Glutamatergic neuron (in vitro differentiated cells): ENCODE measurements at regions not wholly inside any gene's neighbourhood (a gene's known extent, or its start where the extent isn't known, plus 50 kb on each side); places are given as distances from the start of the nearest gene placed in this dataset.

Source experiments
- DNase-seq: peaks from one replicate; pipeline ENCODE4 v3.0.0; 2022
- H3K27ac Mint-ChIP-seq: one replicate; pipeline ENCODE4 v1.8.0; 2020; ENCODE audit warnings: mild to moderate bottlenecking, mixed read lengths, inconsistent platforms; ENCODE audit not compliant: unreplicated experiment
- H3K27me3 Mint-ChIP-seq: one replicate; pipeline ENCODE4 v1.8.0; 2020; ENCODE audit warnings: mild to moderate bottlenecking, moderate library complexity, mixed read lengths, inconsistent platforms; ENCODE audit not compliant: unreplicated experiment
- H3K36me3 Mint-ChIP-seq: one replicate; pipeline ENCODE4 v1.8.0; 2020; ENCODE audit warnings: mild to moderate bottlenecking, mixed read lengths, inconsistent platforms; ENCODE audit not compliant: unreplicated experiment
- H3K4me1 Mint-ChIP-seq: one replicate; pipeline ENCODE4 v1.8.0; 2020; ENCODE audit warnings: mild to moderate bottlenecking, low read depth, mixed read lengths, inconsistent platforms; ENCODE audit not compliant: unreplicated experiment
- H3K4me3 Mint-ChIP-seq: one replicate; pipeline ENCODE4 v1.8.0; 2020; ENCODE audit warnings: mild to moderate bottlenecking, mixed read lengths, inconsistent platforms; ENCODE audit not compliant: unreplicated experiment
- H3K9me3 Mint-ChIP-seq: one replicate; pipeline ENCODE4 v1.8.0; 2020; ENCODE audit warnings: mild to moderate bottlenecking, moderate library complexity, mixed read lengths, inconsistent platforms; ENCODE audit not compliant: unreplicated experiment
- TF ChIP-seq, protein P1 (sequence below): fragments of 200-600 bp; sonication (generic); IDR thresholded peaks from one replicate; pipeline ENCODE4 v1.5.0; 2021; ENCODE audit not compliant: partially characterized antibody, unreplicated experiment

DNA sequence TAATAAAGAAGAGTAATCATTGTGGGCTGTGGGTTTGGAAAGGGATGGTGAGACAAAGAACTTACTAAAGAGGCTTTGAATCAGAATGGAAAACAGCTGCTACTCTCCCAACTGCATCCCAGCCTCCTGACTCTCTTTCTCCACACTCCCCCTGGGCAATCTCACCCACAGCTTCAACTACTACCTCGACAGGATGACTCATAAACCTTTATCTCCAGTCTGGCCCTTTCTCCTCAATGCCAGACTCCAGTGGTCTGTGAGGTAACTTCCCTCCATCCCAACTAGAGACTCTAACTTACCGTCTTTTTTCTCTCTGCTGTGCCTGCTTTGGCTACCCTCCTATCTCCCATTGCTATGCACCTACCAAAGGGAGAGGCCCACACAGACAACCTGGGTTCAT is 135.3 kb upstream of the RREB1 start:
- Mint-ChIP-seq H3K27ac (no peak overlapping the region), H3K9me3 (peaks cover 1% of the 10 kb centered on the region), H3K36me3 (no peaks in the 10 kb centered on the region), H3K4me1 (no peaks in the 10 kb centered on the region), H3K27me3 (peaks cover 4% of the 10 kb centered on the region), H3K4me3 (no peak overlapping the region)
- no peak for DNase-seq
- TF ChIP-seq, protein P1, sequence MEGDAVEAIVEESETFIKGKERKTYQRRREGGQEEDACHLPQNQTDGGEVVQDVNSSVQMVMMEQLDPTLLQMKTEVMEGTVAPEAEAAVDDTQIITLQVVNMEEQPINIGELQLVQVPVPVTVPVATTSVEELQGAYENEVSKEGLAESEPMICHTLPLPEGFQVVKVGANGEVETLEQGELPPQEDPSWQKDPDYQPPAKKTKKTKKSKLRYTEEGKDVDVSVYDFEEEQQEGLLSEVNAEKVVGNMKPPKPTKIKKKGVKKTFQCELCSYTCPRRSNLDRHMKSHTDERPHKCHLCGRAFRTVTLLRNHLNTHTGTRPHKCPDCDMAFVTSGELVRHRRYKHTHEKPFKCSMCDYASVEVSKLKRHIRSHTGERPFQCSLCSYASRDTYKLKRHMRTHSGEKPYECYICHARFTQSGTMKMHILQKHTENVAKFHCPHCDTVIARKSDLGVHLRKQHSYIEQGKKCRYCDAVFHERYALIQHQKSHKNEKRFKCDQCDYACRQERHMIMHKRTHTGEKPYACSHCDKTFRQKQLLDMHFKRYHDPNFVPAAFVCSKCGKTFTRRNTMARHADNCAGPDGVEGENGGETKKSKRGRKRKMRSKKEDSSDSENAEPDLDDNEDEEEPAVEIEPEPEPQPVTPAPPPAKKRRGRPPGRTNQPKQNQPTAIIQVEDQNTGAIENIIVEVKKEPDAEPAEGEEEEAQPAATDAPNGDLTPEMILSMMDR, result no peak

DNA sequence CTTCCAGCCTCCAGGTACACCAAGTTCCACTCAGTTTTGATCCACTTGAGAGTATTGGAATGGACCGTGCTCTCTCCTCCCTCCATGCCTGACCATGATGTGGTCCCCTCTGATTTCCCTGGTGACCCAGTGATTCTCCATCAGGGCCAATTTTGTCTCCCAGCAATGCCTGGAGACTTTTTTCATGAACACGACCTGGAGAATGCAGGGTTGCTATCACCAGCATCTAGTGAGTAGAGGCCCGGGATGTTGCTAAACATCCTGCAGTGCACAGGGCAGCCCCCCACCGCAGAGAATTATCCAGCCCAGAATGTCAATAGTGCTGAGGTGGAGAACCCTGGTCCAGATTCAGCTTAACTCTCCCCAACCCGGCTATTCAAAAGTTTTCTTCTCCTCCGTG is 134.0 kb upstream of the RREB1 start:
- H3K27me3 Mint-ChIP-seq, result peaks cover 4% of the 10 kb centered on the region
- H3K4me1 Mint-ChIP-seq, result no peaks in the 10 kb centered on the region
- no peak for DNase-seq
- H3K4me3 Mint-ChIP-seq, result no peak overlapping the region
- TF ChIP-seq, protein P1, result no peak
- H3K36me3 Mint-ChIP-seq, result no peaks in the 10 kb centered on the region
- peaks cover 1% of the 10 kb centered on the region for H3K9me3 Mint-ChIP-seq
- H3K27ac Mint-ChIP-seq, result no peak overlapping the region

DNA sequence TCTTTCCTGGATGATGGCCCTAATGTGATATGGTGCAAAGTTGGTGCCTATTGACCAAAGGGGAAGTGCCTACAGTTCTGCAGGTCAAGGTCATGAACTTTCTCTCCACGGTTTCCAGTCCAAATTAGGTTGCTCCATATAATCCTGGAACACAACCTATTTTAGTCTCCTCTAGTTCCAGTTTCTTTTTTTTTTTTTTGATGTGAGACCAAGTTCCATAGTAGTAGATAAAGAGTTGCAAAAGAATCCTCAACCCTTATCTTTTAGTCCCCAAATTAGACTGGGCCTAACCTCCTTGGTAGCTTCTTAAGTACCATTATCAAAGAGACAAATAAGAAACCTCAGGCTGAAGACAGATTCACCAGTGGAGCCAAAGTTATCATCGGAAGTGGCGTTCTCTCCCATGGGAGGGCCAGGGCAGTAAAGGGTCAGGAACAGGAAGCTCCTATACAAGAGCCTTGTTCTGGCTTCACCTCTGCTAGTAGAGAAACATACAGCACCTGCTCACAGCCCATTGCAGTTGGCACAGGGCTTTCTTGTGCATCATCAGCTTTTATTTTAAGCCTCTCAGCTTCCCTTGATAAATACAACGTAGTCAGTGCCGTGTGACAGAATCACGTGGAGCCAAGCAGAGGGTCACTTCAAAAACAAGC is 132.2 kb upstream of the RREB1 start:
- H3K9me3 Mint-ChIP-seq, result peaks cover 4% of the 10 kb centered on the region
- H3K4me1 Mint-ChIP-seq, result no peaks in the 10 kb centered on the region
- DNase-seq, result no peak
- H3K4me3 Mint-ChIP-seq, result no peak overlapping the region
- no peaks in the 10 kb centered on the region for H3K36me3 Mint-ChIP-seq
- no peak overlapping the region for H3K27ac Mint-ChIP-seq
- peaks cover 6% of the 10 kb centered on the region for H3K27me3 Mint-ChIP-seq
- TF ChIP-seq, protein P1, result no peak

DNA sequence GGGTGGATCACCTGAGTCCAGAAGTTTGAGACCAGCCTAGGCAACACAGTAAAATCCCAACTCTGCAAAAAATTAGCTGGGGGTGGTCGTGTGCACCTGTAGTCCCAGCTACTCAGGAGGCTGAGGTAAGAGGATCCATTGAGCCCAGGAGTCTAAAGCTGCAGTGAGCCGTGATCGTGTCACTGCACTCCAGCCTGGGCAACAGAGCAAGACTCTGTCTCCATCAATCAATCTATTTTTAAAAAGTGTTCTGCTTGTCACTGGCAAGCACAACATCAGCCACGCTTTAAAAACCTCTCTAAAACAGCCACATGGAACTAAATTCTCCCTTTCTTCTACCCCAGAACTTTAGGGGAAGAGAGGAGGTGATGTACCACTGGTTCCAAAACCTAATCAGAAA is 131.6 kb upstream of the RREB1 start:
- Mint-ChIP-seq H3K27me3 (peaks cover 6% of the 10 kb centered on the region), H3K27ac (no peak overlapping the region), H3K4me3 (no peak overlapping the region), H3K36me3 (no peaks in the 10 kb centered on the region), H3K4me1 (no peaks in the 10 kb centered on the region), H3K9me3 (peaks cover 4% of the 10 kb centered on the region)
- no peak for DNase-seq
- TF ChIP-seq, protein P1, result no peak

DNA sequence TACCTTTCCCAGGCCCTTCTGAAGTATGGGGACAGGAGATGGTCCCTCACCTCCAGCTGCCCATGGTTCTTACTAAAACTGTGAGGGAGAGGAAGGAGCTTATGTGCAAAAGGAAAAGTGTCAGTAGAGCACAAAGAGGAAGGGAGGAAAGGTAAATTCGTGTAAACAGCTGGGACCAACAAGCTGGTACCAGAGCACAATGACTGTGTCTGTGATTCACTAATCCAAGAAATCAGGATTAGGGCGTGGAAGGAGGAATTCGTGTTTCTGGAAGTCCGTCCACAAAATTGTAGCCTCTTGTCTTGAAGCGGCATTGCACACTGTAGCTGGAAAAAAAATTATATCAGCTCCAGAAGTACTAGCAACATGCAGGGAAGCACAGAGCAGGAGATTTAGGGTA is 129.0 kb upstream of the RREB1 start:
- H3K27me3 Mint-ChIP-seq, result peaks cover 4% of the 10 kb centered on the region
- peaks cover 4% of the 10 kb centered on the region for H3K9me3 Mint-ChIP-seq
- H3K27ac Mint-ChIP-seq, result no peak overlapping the region
- H3K4me1 Mint-ChIP-seq, result no peaks in the 10 kb centered on the region
- TF ChIP-seq, protein P1, result no peak
- H3K4me3 Mint-ChIP-seq, result no peak overlapping the region
- no peak for DNase-seq
- H3K36me3 Mint-ChIP-seq, result no peaks in the 10 kb centered on the region
